Lower lobe of right lung (tissue), 2 donors: ENCODE measurements at regions not wholly inside any gene's neighbourhood (a gene's known extent, or its start where the extent isn't known, plus 50 kb on each side); places are given as distances from the start of the nearest gene placed in this dataset.

Experiments used
- ATAC-seq, 2 donors: fragments of 200-7000 bp; cut with Tn5 transposase; one replicate each; pipeline ENCODE4 v1.9.1; 2020 to 2022; ENCODE audit warnings: mild to moderate bottlenecking in 2 of 2, moderate library complexity in 2 of 2
- DNase-seq: peaks from one replicate; pipeline ENCODE4 v3.0.0-alpha.2; 2020
- H3K27ac ChIP-seq: fragments of 200-600 bp; one replicate; pipeline ENCODE4 v1.8.0; 2022
- H3K27me3 ChIP-seq: fragments of 200-600 bp; one replicate; pipeline ENCODE4 v1.8.0; 2022; ENCODE audit warnings: low read depth
- H3K36me3 ChIP-seq: fragments of 200-600 bp; one replicate; pipeline ENCODE4 v1.8.0; 2022; ENCODE audit warnings: mild to moderate bottlenecking
- H3K4me1 ChIP-seq: fragments of 200-600 bp; one replicate; pipeline ENCODE4 v1.8.0; 2022
- H3K4me3 ChIP-seq: fragments of 200-600 bp; one replicate; pipeline ENCODE4 v1.8.0; 2022; ENCODE audit warnings: mild to moderate bottlenecking
- H3K9me3 ChIP-seq: fragments of 200-600 bp; one replicate; pipeline ENCODE4 v1.8.0; 2022
- CTCF ChIP-seq: fragments of 200-600 bp; IDR thresholded peaks from one replicate; pipeline ENCODE4 v1.8.0; 2022; ENCODE audit warnings: antibody characterized with exemption, mild to moderate bottlenecking
- intact Hi-C: fragments of 100-400 bp; cut with DNase I; formaldehyde crosslinking; loops from one replicate; pipeline ENCODE4 v1.11.0; 2022
- donor health status: DM: no; HTN: yes; CAD: no; lungs with severe emphysema.

- no peak for DNase-seq
- Histone ChIP-seq H3K4me3 (no peak overlapping the region), H3K4me1 (no peaks in the 10 kb centered on the region), H3K27ac (no peak overlapping the region), H3K9me3 (no peaks in the 10 kb centered on the region), H3K27me3 (no peaks in the 10 kb centered on the region), H3K36me3 (no peaks in the 10 kb centered on the region)
- intact Hi-C loops: no loop called here
- ATAC-seq: no peak
- TF ChIP-seq CTCF: no peak
Observed at GRCh38 chr6:156004796-156005195, 549.2 kb upstream of the NOX3 start.

- intact Hi-C loops: no loop called here
- no peak for TF ChIP-seq CTCF
- ATAC-seq: no peak
- H3K9me3 ChIP-seq: no peaks in the 10 kb centered on the region
- no peak overlapping the region for H3K27ac ChIP-seq
- no peaks in the 10 kb centered on the region for H3K27me3 ChIP-seq
- no peak overlapping the region for H3K4me3 ChIP-seq
- H3K36me3 ChIP-seq: no peaks in the 10 kb centered on the region
- H3K4me1 ChIP-seq: no peaks in the 10 kb centered on the region
- no peak for DNase-seq
Observed at GRCh38 chr6:155996151-155996550, 540.5 kb upstream of the NOX3 start.

- intact Hi-C loops: no loop called here
- no peak for TF ChIP-seq CTCF
- no peaks in the 10 kb centered on the region for H3K4me1 ChIP-seq
Observed at GRCh38 chr6:155995281-155995680, 539.6 kb upstream of the NOX3 start.

GRCh38 chr6:155994086-155994485, 538.4 kb upstream of the NOX3 start:
- intact Hi-C loops: no loop called here
- DNase-seq: no peak
- no peak overlapping the region for H3K27ac ChIP-seq

More at GRCh38 chr6:155995281-155995680, 539.6 kb upstream of the NOX3 start:
- H3K9me3 ChIP-seq: no peaks in the 10 kb centered on the region
- no peak for DNase-seq
- no peak overlapping the region for H3K27ac ChIP-seq
- no peak for ATAC-seq
- no peak overlapping the region for H3K4me3 ChIP-seq
- no peaks in the 10 kb centered on the region for H3K36me3 ChIP-seq
- no peaks in the 10 kb centered on the region for H3K27me3 ChIP-seq

GRCh38 chr6:155993240-155993639, 537.6 kb upstream of the NOX3 start:
- ATAC-seq (no peak), DNase-seq (no peak)
- no peak for TF ChIP-seq CTCF
- Histone ChIP-seq H3K4me1 (no peaks in the 10 kb centered on the region), H3K27me3 (no peaks in the 10 kb centered on the region), H3K27ac (no peak overlapping the region), H3K36me3 (no peaks in the 10 kb centered on the region), H3K4me3 (no peak overlapping the region), H3K9me3 (no peaks in the 10 kb centered on the region)
- intact Hi-C loops: no loop called here

More at GRCh38 chr6:155994086-155994485, 538.4 kb upstream of the NOX3 start:
- Histone ChIP-seq H3K4me1 (no peaks in the 10 kb centered on the region), H3K4me3 (no peak overlapping the region), H3K27me3 (no peaks in the 10 kb centered on the region), H3K9me3 (no peaks in the 10 kb centered on the region), H3K36me3 (no peaks in the 10 kb centered on the region)
- no peak for ATAC-seq
- TF ChIP-seq CTCF: no peak

GRCh38 chr6:155985660-155986138, 530.1 kb upstream of the NOX3 start:
- TF ChIP-seq CTCF: no peak
- DNase-seq (no peak), ATAC-seq (no peak)
- Histone ChIP-seq H3K4me1 (peaks cover 5% of the 10 kb centered on the region), H3K36me3 (no peaks in the 10 kb centered on the region), H3K9me3 (no peaks in the 10 kb centered on the region), H3K4me3 (no peak overlapping the region), H3K27ac (no peak overlapping the region), H3K27me3 (no peaks in the 10 kb centered on the region)
- intact Hi-C loops: no loop called here
